A549 (cell line): ENCODE measurements at regions not wholly inside any gene's neighbourhood (a gene's known extent, or its start where the extent isn't known, plus 50 kb on each side); places are given as distances from the start of the nearest gene placed in this dataset.

Experiments
- ATAC-seq, 2 experiments: fragments of 200-7000 bp in 1 of 2; fragments of >200 bp in 1 of 2; cut with Nextera tagmentation in 1 of 2; cut with Tn5 transposase in 1 of 2; 3 replicates each; pipeline versions ENCODE4 v1.8.0 to v1.9.1; 2018 to 2020; ENCODE audit warnings: mild to moderate bottlenecking in 1 of 2, moderate library complexity in 1 of 2
- CTCF ChIA-PET: fragments of 300-600 bp; sonication (Branson Sonifier 250); formaldehyde crosslinking; extraction: SDS; loops from one replicate; lab custom pipeline; 2021; ENCODE audit warnings: antibody characterized with exemption, inconsistent platforms; lab: Yijun Ruan, JAX
- POLR2A ChIA-PET: fragments of 350-600 bp; formaldehyde crosslinking; extraction: SDS; loops from one replicate; lab custom pipeline; 2021; ENCODE audit warnings: antibody characterized with exemption, inconsistent platforms; lab: Yijun Ruan, JAX
- DNase-seq, 2 experiments: peaks; one replicate each; pipeline versions ENCODE4 v3.0.0 to v3.0.0-alpha.2; 2011 to 2016; ENCODE audit warnings: low read depth in 1 of 2, low spot score in 1 of 2
- FAIRE-seq: peaks from 2 replicates; lab custom pipeline; 2011; peaks lifted over from hg19 to GRCh38; lab: Jason Lieb, UNC
- H3K27ac ChIP-seq, 2 experiments: fragments of >200 bp; sonication (Bioruptor Twin); formaldehyde crosslinking; 3 replicates each; pipeline ENCODE4 v1.5.1; 2016 to 2017
- H3K4me1 ChIP-seq: fragments of >200 bp; sonication (Bioruptor Twin); formaldehyde crosslinking; 3 replicates; pipeline ENCODE4 v1.6.1; 2016
- H3K4me2 ChIP-seq: fragments of >200 bp; sonication (Bioruptor Twin); formaldehyde crosslinking; 3 replicates; pipeline ENCODE4 v1.6.1; 2016
- H3K4me3 ChIP-seq: fragments of >200 bp; sonication (Bioruptor Twin); formaldehyde crosslinking; 3 replicates; pipeline ENCODE4 v1.5.1; 2016
- H3K9me3 ChIP-seq: fragments of >200 bp; sonication (Bioruptor Twin); formaldehyde crosslinking; 3 replicates; pipeline ENCODE4 v1.6.1; 2016
- BCL3 ChIP-seq: fragments of >200 bp; sonication (Bioruptor Twin); formaldehyde crosslinking; IDR thresholded peaks from 3 replicates; pipeline ENCODE4 v1.6.1; 2016
- CBX2 ChIP-seq: fragments of 200-600 bp; sonication (generic); IDR thresholded peaks from 2 replicates; pipeline ENCODE4 v1.6.1; 2016; ENCODE audit warnings: low read depth, mild to moderate bottlenecking, borderline replicate concordance
- CBX8 ChIP-seq: fragments of 200-600 bp; sonication (generic); IDR thresholded peaks from 2 replicates; pipeline ENCODE4 v1.6.1; 2016
- E2F6 ChIP-seq: IDR thresholded peaks from 2 replicates; pipeline ENCODE4 v1.6.1; 2012; ENCODE audit warnings: low read depth, borderline replicate concordance
- EHF ChIP-seq: fragments of 250-450 bp; sonication (Bioruptor Pico); IDR thresholded peaks from 2 replicates; pipeline ENCODE4 v1.5.0; 2020; ENCODE audit warnings: mild to moderate bottlenecking
- ELK1 ChIP-seq: fragments of 150-350 bp; IDR thresholded peaks from 2 replicates; pipeline ENCODE4 v1.6.1; 2014; ENCODE audit warnings: low read depth, mild to moderate bottlenecking, low read length
- EP300 ChIP-seq, 2 experiments: fragments of >200 bp; sonication (Bioruptor Twin); formaldehyde crosslinking; IDR thresholded peaks; 2 replicates in 1 of 2; 3 replicates in 1 of 2; pipeline ENCODE4 v1.6.1; 2016 to 2017
- HEYL ChIP-seq: fragments of 250-450 bp; sonication (Bioruptor Pico); IDR thresholded peaks from 2 replicates; pipeline ENCODE4 v1.8.0; 2021; ENCODE audit warnings: mild to moderate bottlenecking, moderate library complexity
- JUNB ChIP-seq: fragments of >200 bp; sonication (Bioruptor Twin); formaldehyde crosslinking; IDR thresholded peaks from 2 replicates; pipeline ENCODE4 v1.6.1; 2016
- MAFK ChIP-seq: fragments of 450-650 bp; IDR thresholded peaks from 2 replicates; pipeline ENCODE4 v1.6.1; 2014; ENCODE audit not compliant: partially characterized antibody
- MAZ ChIP-seq: fragments of 150-350 bp; IDR thresholded peaks from 2 replicates; pipeline ENCODE4 v1.6.1; 2014; ENCODE audit warnings: antibody characterized with exemption, low read depth, low read length, borderline replicate concordance
- NR3C1 ChIP-seq: fragments of >200 bp; sonication (Bioruptor Twin); formaldehyde crosslinking; IDR thresholded peaks from 3 replicates; pipeline ENCODE4 v1.6.1; 2017
- POLR2AphosphoS2 ChIP-seq: conservative IDR thresholded peaks from 2 replicates; pipeline ENCODE4 v1.6.1; 2012; ENCODE audit warnings: low read length, improper control_type of control experiment, inconsistent platforms
- RAD21 ChIP-seq, 2 experiments: fragments of >200 bp in 1 of 2; sonication (Bioruptor Twin) in 1 of 2; formaldehyde crosslinking in 1 of 2; IDR thresholded peaks in 1 of 2; conservative IDR thresholded peaks in 1 of 2; 2 replicates in 1 of 2; 3 replicates in 1 of 2; pipeline ENCODE4 v1.6.1; 2012 to 2018; ENCODE audit warnings: inconsistent platforms in 1 of 2
- RNF2 ChIP-seq: fragments of 200-600 bp; sonication (generic); IDR thresholded peaks from 2 replicates; pipeline ENCODE4 v1.6.1; 2016; ENCODE audit warnings: low read depth, mild to moderate bottlenecking, antibody characterized with exemption, moderate library complexity, borderline replicate concordance
- SMC3 ChIP-seq: fragments of >200 bp; sonication (Bioruptor Twin); formaldehyde crosslinking; IDR thresholded peaks from 3 replicates; pipeline ENCODE4 v1.6.1; 2018; ENCODE audit warnings: inconsistent platforms
- SREBF2 ChIP-seq: fragments of 450-650 bp; IDR thresholded peaks from 2 replicates; pipeline ENCODE4 v1.6.1; 2014; ENCODE audit warnings: mild to moderate bottlenecking, moderate library complexity
- ZC3H11A ChIP-seq: fragments of 450-650 bp; IDR thresholded peaks from 2 replicates; pipeline ENCODE4 v1.6.1; 2014; ENCODE audit warnings: antibody characterized with exemption, mild to moderate bottlenecking
- ZFP36 ChIP-seq: fragments of 450-650 bp; IDR thresholded peaks from 2 replicates; pipeline ENCODE4 v1.6.1; 2014; ENCODE audit warnings: borderline replicate concordance; ENCODE audit not compliant: partially characterized antibody
- ZNF302 ChIP-seq: fragments of 250-450 bp; sonication (Bioruptor Pico); IDR thresholded peaks from 2 replicates; pipeline ENCODE4 v1.9.0; 2021; ENCODE audit warnings: inconsistent platforms, mild to moderate bottlenecking, moderate library complexity
- WGBS: methylation state at CpG from one replicate; pipeline ENCODE4 v1.1.6; 2017; ENCODE audit errors: missing lambda C conversion rate; 5-methylcytosine and 5-hydroxymethylcytosine counted together

GRCh38 chr4:66094070-66094469, 423.8 kb upstream of the EPHA5 start:
- TF ChIP-seq CBX2, result no peak
- no peak for TF ChIP-seq E2F6
- TF ChIP-seq MAFK, result no peak
- no peak for TF ChIP-seq ZNF302 (CRISPR knock-in tag)
- no peak for TF ChIP-seq POLR2AphosphoS2
- no peak for TF ChIP-seq ELK1
- TF ChIP-seq, all 56 proteins: peak for 0
- WGBS, result 92% methylated on average over 11 of the region's 15 CpGs
- FAIRE-seq, result no peak
- no peak for DNase-seq
- H3K4me1 ChIP-seq, result no peaks in the 10 kb centered on the region
- no peak overlapping the region for H3K4me2 ChIP-seq
- no peak overlapping the region for H3K27ac ChIP-seq
- ATAC-seq, result no peak
- H3K9me3 ChIP-seq, result no peaks in the 10 kb centered on the region
- POLR2A ChIA-PET, result no interaction called here
- H3K4me3 ChIP-seq, result no peak overlapping the region
- CTCF ChIA-PET, result no interaction called here

GRCh38 chr4:66091786-66092185, 421.5 kb upstream of the EPHA5 start:
- CTCF ChIA-PET, result no interaction called here
- no peak for FAIRE-seq
- WGBS, result 44% methylated on average over 1 of the region's 1 CpG
- DNase-seq, result no peak
- Histone ChIP-seq H3K27ac (no peak overlapping the region), H3K9me3 (no peaks in the 10 kb centered on the region), H3K4me1 (no peaks in the 10 kb centered on the region), H3K4me2 (no peak overlapping the region), H3K4me3 (no peak overlapping the region)
- POLR2A ChIA-PET, result no interaction called here
- TF ChIP-seq NR3C1 (no peak), EHF (CRISPR knock-in tag) (no peak), JUNB (no peak)
- ATAC-seq, result no peak

GRCh38 chr4:66073961-66074360, 403.7 kb upstream of the EPHA5 start:
- CTCF ChIA-PET, result interaction anchor here (1.0 kb wide), 1 partner anchor 9 kb away, joined by 3 read pairs; no protein-coding TSS in a partner anchor
- no peak for TF ChIP-seq ZC3H11A
- no peak for TF ChIP-seq NR3C1
- no peak for TF ChIP-seq EP300 (IDR thresholded peaks at IDR 0.05)
- no peak for TF ChIP-seq BCL3
- no peak for TF ChIP-seq RAD21 (conservative IDR thresholded peaks at IDR 0.05 in 1 of 2, IDR thresholded peaks at IDR 0.05 in 1 of 2)
- no peak for TF ChIP-seq SMC3
- TF ChIP-seq HEYL (CRISPR knock-in tag), result no peak
- TF ChIP-seq MAZ, result no peak
- no peak for TF ChIP-seq RNF2
- TF ChIP-seq CBX8, result no peak
- WGBS, result 91% methylated on average over 2 of the region's 2 CpGs
- Histone ChIP-seq H3K4me1 (no peaks in the 10 kb centered on the region), H3K4me3 (no peak overlapping the region), H3K27ac (no peak overlapping the region), H3K4me2 (no peak overlapping the region), H3K9me3 (peaks cover 5% of the 10 kb centered on the region; the same call in 1 of the 3 replicates)
- DNase-seq (no peak), ATAC-seq (no peak), FAIRE-seq (no peak)
- POLR2A ChIA-PET, result no interaction called here

- WGBS, result 19% methylated on average over 2 of the region's 2 CpGs
- no peak for TF ChIP-seq ZFP36
- no peak for TF ChIP-seq SREBF2
- DNase-seq (no peak), ATAC-seq (no peak), FAIRE-seq (no peak)
- no peak overlapping the region for H3K27ac ChIP-seq
- ChIA-PET CTCF (interaction anchor here (0.7 kb wide), 1 partner anchor 593 kb away, joined by 3 read pairs; no protein-coding TSS in a partner anchor), POLR2A (no interaction called here)
- no peak overlapping the region for H3K4me3 ChIP-seq
- H3K9me3 ChIP-seq, result peaks cover 5% of the 10 kb centered on the region; the same call in 1 of the 3 replicates
- H3K4me1 ChIP-seq, result no peaks in the 10 kb centered on the region
- no peak overlapping the region for H3K4me2 ChIP-seq
These were observed 401.6 kb upstream of the EPHA5 start for GRCh38 chr4:66071911-66072310.
